IMR-90 (cell line): ENCODE measurements at regions not wholly inside any gene's neighbourhood (a gene's known extent, or its start where the extent isn't known, plus 50 kb on each side); places are given as distances from the start of the nearest gene placed in this dataset.

Experiments used
- POLR2A ChIP-seq: IDR thresholded peaks from 2 replicates; pipeline ENCODE4 v1.6.1; 2012; ENCODE audit warnings: mild to moderate bottlenecking, low read depth, low read length
- TF ChIP-seq, protein P1 (sequence below): conservative IDR thresholded peaks from 2 replicates; pipeline ENCODE4 v1.5.1; 2012; ENCODE audit warnings: mild to moderate bottlenecking, low read depth, low read length, improper control_type of control experiment

GRCh38 chr3:68089572-68090011, 435.2 kb upstream of the SUCLG2 start:
- TF ChIP-seq, protein P1, sequence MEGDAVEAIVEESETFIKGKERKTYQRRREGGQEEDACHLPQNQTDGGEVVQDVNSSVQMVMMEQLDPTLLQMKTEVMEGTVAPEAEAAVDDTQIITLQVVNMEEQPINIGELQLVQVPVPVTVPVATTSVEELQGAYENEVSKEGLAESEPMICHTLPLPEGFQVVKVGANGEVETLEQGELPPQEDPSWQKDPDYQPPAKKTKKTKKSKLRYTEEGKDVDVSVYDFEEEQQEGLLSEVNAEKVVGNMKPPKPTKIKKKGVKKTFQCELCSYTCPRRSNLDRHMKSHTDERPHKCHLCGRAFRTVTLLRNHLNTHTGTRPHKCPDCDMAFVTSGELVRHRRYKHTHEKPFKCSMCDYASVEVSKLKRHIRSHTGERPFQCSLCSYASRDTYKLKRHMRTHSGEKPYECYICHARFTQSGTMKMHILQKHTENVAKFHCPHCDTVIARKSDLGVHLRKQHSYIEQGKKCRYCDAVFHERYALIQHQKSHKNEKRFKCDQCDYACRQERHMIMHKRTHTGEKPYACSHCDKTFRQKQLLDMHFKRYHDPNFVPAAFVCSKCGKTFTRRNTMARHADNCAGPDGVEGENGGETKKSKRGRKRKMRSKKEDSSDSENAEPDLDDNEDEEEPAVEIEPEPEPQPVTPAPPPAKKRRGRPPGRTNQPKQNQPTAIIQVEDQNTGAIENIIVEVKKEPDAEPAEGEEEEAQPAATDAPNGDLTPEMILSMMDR: no peak
- no peak for TF ChIP-seq POLR2A
